Muscle of leg (tissue), 3 donors: ENCODE measurements at regions not wholly inside any gene's neighbourhood (a gene's known extent, or its start where the extent isn't known, plus 50 kb on each side); places are given as distances from the start of the nearest gene placed in this dataset.

ENCODE experiments used
- DNase-seq: peaks from one replicate; pipeline ENCODE4 v3.0.0; 2013
- H3K27ac ChIP-seq: one replicate; pipeline ENCODE4 v1.5.1; 2013; ENCODE audit warnings: mild to moderate bottlenecking, low read length, control low read depth
- H3K27me3 ChIP-seq: one replicate; pipeline ENCODE4 v1.6.1; 2013; ENCODE audit warnings: low read length; ENCODE audit not compliant: control insufficient read depth, insufficient read depth
- H3K36me3 ChIP-seq: one replicate; pipeline ENCODE4 v1.6.1; 2013; ENCODE audit warnings: low read length; ENCODE audit not compliant: control insufficient read depth, insufficient read depth
- H3K4me1 ChIP-seq: one replicate; pipeline ENCODE4 v1.6.1; 2013; ENCODE audit warnings: low read length; ENCODE audit not compliant: control insufficient read depth, insufficient read depth
- H3K4me3 ChIP-seq: one replicate; pipeline ENCODE4 v1.5.1; 2013; ENCODE audit warnings: low read length, control low read depth
- H3K9me3 ChIP-seq: replicated peaks from 2 replicates; pipeline ENCODE4 v1.6.1; 2013; ENCODE audit warnings: low read depth, low read length; ENCODE audit not compliant: control insufficient read depth
- WGBS: methylation state at CpG from one replicate; pipeline ENCODE4 v1.1.5; 2013; ENCODE audit warnings: missing lambda C conversion rate; ENCODE audit not compliant: insufficient coverage; 5-methylcytosine and 5-hydroxymethylcytosine counted together

DNA sequence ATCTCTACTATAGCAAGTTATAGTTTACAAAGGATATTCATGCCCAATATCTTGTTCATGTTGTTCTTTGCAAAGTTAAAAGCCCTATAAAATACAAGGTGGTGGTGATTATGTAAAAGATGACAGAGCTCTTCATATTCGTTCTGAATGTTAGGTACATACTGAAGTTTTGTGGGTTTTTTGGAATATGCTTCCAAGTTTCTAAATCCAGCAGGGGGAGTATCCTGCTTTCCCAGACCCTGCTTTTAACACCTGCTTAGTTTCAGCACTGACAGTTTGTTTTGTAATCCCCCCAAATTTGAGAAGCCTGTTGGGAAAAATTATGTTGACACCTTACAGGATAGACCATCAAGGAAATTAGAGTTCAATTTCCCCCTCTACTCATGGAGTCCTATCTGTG lies 438.3 kb downstream of the SH3GL2 start:
- Histone ChIP-seq H3K27ac (no peak overlapping the region), H3K9me3 (no peaks in the 10 kb centered on the region), H3K36me3 (no peaks in the 10 kb centered on the region), H3K4me1 (no peaks in the 10 kb centered on the region), H3K4me3 (no peak overlapping the region), H3K27me3 (no peaks in the 10 kb centered on the region)
- no CpG with 5 or more reads among the region's 1 CpG for WGBS
- DNase-seq = no peak

DNA sequence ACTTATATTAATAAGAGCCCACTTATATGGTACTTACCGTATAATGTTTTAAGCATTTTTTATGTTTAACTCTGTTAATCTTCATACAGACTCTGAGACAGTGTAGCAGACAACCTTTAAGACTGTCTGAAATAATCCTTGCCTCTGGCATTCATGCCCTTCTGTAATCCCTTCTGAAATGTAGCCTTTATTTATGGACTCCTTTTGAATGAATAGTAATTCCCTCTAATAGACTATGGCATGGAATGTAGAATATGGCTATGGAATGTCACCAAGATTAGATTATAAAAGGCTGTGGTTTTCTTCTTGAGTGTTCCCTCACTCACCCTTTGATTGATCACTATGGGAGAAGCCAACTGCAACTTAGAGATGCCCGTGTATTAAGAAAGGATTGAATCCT lies 439.4 kb downstream of the SH3GL2 start:
- no peak for DNase-seq
- H3K9me3 ChIP-seq = no peaks in the 10 kb centered on the region
- H3K4me3 ChIP-seq = no peak overlapping the region
- no peak overlapping the region for H3K27ac ChIP-seq
- H3K27me3 ChIP-seq = no peaks in the 10 kb centered on the region
- no peaks in the 10 kb centered on the region for H3K36me3 ChIP-seq
- WGBS = no CpG with 5 or more reads among the region's 2 CpGs
- no peaks in the 10 kb centered on the region for H3K4me1 ChIP-seq

DNA sequence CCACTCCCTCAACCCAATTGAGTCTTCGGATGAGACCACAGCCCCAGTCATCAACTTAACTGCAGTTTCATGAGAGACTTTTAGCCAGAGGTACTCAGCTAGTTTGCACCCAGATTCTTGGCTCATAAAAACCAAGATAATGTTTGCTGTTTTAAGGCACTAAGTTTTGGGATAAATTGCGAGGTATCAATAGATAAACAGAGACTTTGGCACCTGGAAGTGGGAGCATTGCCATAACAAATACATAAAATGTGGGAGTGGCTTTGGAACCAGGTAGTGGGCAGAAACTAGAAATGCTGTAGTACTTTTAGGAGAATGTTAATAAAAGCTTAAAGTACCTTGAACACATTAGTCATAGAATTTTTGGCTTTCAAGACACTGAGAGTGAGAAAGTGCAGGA lies 439.8 kb downstream of the SH3GL2 start:
- Histone ChIP-seq H3K4me3 (no peak overlapping the region), H3K9me3 (no peaks in the 10 kb centered on the region), H3K27me3 (no peaks in the 10 kb centered on the region), H3K27ac (no peak overlapping the region), H3K36me3 (no peaks in the 10 kb centered on the region), H3K4me1 (no peaks in the 10 kb centered on the region)
- 100% methylated on average over 2 of the region's 2 CpGs for WGBS
- DNase-seq = no peak

DNA sequence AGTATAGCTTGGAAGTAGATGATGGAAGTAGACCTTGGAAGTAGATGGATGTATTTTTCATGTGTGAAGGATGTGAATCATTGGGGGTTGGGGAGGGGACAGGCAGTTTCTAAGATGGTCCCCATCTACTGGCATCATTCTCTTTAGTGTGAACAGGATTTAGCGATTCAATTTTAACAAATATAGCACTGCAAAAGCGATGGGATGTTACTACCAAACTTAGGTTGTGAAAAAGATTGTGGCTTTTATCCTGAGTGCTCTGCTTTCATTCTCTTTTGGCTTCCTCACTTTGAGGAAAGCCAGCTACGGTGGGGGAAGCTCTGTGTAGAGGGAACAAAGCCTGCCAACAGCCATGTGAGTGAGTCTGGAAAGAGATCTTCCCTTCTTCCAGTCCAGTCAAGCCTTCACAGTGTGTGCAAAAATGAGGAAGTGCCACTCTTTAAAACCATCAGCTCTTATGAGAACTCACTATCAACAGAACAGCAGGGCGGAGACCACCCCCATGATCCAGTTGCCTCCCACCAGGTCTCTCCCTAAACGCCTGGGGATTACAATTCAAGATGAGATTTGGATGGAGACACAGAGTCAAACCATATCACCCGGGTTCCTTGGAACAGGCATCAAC lies 441.4 kb downstream of the SH3GL2 start:
- Histone ChIP-seq H3K27me3 (no peaks in the 10 kb centered on the region), H3K9me3 (no peaks in the 10 kb centered on the region), H3K4me3 (no peak overlapping the region), H3K36me3 (no peaks in the 10 kb centered on the region), H3K4me1 (no peaks in the 10 kb centered on the region), H3K27ac (no peak overlapping the region)
- peak; percentile 37 for DNase-seq
- WGBS = 87% methylated on average over 3 of the region's 6 CpGs

DNA sequence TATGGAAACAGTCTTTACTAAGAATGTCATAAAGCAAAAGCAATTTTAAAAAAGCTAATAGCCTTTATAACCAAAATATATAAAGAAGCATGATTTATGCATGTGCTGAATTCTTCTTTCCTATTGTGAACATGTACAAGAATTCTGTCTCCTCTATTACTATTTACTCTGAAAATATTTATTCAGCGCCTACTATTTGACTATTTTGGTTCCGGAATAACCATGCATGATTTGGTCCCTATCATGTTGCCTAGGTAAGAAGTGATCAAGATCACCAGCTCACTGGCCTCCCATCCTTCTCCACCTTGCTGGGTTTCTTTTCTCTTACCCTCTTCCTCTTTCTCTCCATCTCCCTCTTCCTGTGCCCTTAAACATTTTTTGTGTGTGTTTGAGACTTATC lies 443.8 kb downstream of the SH3GL2 start:
- Histone ChIP-seq H3K36me3 (no peaks in the 10 kb centered on the region), H3K27me3 (no peaks in the 10 kb centered on the region), H3K4me1 (no peaks in the 10 kb centered on the region), H3K9me3 (no peaks in the 10 kb centered on the region), H3K4me3 (no peak overlapping the region), H3K27ac (no peak overlapping the region)
- DNase-seq = no peak
- 100% methylated on average over 1 of the region's 2 CpGs for WGBS

DNA sequence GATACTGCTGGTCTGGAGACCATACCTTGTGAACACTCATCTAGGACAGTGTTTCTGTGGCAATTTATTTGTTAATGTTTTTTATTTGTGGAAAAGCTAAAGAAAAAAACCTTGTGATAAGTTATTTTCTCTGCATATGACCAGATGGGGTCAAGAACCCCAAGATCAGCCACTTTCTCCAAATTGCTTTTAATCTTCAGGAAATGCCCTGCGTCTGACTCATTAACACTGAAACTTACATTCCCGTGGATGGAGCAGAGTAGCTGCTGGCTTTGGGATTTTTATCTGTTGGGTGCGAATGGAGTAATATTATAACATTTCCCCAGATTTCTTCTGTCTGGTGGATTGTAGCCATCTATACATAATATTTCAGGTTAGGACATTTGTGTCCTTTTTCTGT lies 444.5 kb downstream of the SH3GL2 start:
- WGBS = no CpG with 5 or more reads among the region's 3 CpGs
- no peak overlapping the region for H3K27ac ChIP-seq
- no peak for DNase-seq
- H3K4me3 ChIP-seq = no peak overlapping the region
- no peaks in the 10 kb centered on the region for H3K9me3 ChIP-seq
- no peaks in the 10 kb centered on the region for H3K27me3 ChIP-seq
- no peaks in the 10 kb centered on the region for H3K4me1 ChIP-seq
- no peaks in the 10 kb centered on the region for H3K36me3 ChIP-seq

DNA sequence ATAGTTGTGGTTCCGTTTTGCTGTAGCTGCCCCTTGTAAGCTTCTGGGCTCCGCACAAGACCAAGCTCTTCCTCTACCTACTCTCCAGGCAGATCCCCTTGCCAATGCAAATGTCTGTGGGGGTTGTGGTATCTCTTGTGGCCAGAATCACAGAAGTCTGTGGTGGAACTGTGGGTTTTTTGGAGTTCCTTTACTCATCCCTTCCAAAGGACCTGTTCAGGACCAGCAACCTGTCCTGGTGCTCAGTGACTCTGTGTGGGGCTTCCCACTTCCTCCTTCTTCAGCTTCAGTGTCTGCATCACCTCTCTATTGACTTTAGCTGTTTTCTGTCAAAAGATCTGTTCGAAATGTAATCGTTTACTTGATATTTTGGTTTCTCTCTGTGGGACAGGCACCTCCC lies 441.3 kb upstream of the ADAMTSL1 start:
- H3K9me3 ChIP-seq = peaks cover 3% of the 10 kb centered on the region
- H3K4me1 ChIP-seq = no peaks in the 10 kb centered on the region
- WGBS = no CpG with 5 or more reads among the region's 4 CpGs
- H3K4me3 ChIP-seq = no peak overlapping the region
- H3K36me3 ChIP-seq = no peaks in the 10 kb centered on the region
- H3K27me3 ChIP-seq = no peaks in the 10 kb centered on the region
- no peak for DNase-seq
- H3K27ac ChIP-seq = no peak overlapping the region

DNA sequence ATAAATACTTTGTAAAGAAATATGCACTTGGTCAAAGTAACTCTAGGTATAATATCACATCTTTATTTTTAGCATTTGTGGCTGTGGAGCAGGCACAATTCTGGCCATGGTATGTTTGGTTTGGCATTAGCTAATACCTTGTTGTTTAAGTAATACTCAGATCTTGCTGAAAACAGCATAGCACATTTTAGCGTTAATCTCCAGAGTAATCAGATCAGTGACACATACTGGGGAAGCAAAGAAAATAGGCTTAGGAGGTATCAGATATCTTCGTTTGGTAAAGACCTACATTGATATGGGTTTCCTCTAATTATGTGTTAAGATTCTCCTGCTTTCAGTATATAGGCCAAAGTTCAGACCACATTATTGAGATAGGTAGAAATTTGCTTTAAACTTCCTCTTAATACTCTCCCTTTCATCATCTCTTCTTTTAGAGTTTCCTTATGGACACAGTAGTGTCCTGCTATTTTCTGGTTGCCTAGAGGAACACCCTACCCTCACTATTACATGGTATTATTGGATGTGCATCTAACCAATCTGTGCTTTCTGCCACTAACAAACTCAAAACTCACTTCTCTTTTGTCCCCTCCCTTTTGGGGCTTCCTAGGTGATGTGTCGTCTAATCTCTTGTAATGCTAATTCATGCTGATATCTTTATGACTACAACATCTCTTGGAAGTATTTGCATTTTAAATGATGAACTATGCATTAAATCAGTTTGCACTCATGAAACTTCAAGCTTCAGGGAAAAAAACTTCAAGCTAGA lies 437.3 kb upstream of the ADAMTSL1 start:
- Histone ChIP-seq H3K4me3 (no peak overlapping the region), H3K9me3 (peaks cover 2% of the 10 kb centered on the region), H3K36me3 (no peaks in the 10 kb centered on the region), H3K27ac (no peak overlapping the region), H3K4me1 (no peaks in the 10 kb centered on the region), H3K27me3 (no peaks in the 10 kb centered on the region)
- DNase-seq = no peak
- no CpG with 5 or more reads among the region's 3 CpGs for WGBS

DNA sequence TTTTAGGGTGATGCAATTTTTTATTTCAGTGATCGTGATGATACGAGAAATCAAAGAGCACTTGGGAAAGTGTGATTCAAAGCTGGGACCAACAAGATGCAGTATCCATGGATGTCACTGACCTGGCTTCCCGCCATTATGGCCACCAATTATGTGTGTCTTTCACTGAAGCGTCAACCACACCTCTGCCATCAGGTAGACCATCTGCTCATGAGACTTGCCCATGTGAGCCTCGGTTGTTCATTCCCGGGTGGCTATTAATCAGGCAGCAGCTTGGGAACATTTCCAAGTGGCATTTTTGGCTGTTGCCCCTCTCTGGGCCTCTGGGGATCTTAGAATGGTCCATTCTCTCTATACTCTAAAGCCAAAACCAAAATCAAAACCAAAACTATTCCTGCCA lies 436.0 kb upstream of the ADAMTSL1 start:
- no peak for DNase-seq
- no peaks in the 10 kb centered on the region for H3K27me3 ChIP-seq
- no peaks in the 10 kb centered on the region for H3K4me1 ChIP-seq
- 66% methylated on average over 6 of the region's 6 CpGs for WGBS
- H3K36me3 ChIP-seq = no peaks in the 10 kb centered on the region
- no peak overlapping the region for H3K4me3 ChIP-seq
- no peak overlapping the region for H3K27ac ChIP-seq
- H3K9me3 ChIP-seq = no peaks in the 10 kb centered on the region

DNA sequence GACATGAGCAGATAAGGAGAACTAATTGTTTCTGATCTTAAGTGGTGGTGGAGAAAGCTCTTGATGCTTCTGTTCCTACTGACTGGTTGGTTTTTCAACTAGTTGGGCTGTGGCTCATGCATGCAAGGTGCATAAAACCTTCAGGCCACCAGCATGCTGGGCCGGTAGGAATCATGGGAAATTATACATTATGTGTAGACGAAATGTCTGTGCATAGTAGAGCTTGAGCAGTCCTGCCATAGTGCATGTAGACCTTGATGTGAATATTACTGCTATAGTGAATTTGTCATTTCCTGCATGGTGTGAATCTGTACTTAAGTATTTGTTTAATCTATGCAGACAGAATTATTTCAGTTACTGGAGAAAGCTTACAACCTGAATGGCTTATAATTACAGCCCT lies 433.6 kb upstream of the ADAMTSL1 start:
- no peaks in the 10 kb centered on the region for H3K27me3 ChIP-seq
- no peak overlapping the region for H3K4me3 ChIP-seq
- no peaks in the 10 kb centered on the region for H3K36me3 ChIP-seq
- DNase-seq = no peak
- H3K4me1 ChIP-seq = no peaks in the 10 kb centered on the region
- H3K27ac ChIP-seq = no peak overlapping the region
- H3K9me3 ChIP-seq = no peaks in the 10 kb centered on the region
- WGBS = 92% methylated on average over 2 of the region's 2 CpGs
